ENCODE measurements at regions not wholly inside any gene's neighbourhood (a gene's known extent, or its start where the extent isn't known, plus 50 kb on each side); places are given as distances from the start of the nearest gene placed in this dataset.

DNA sequence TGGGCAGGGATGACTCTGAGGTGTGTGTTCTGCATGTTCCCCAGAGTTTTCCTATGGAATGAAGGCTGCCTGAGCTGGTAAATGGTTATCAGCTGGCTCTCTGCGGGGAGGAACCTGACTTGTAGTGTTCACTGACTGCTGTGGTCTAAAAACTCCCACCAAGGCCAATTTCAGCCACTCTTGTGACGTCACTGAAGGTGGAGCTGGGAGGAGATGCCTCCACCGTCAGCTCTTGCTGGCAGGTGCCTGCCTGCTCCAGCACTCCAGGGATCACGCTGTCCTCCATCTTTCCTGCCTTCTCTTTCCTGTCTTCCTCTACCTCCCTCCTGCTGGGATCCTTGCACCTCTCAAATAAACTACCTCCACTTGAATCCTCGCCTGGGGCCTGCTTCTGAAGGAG is 209.5 kb upstream of the HS6ST1 start:
- Histone ChIP-seq H3K27me3 (ENCODE audit: control insufficient read depth, extremely low read depth, insufficient read depth, low read length) (peaks cover 9% of the 10 kb centered on the region), H3K4me2 (ENCODE audit: control insufficient read depth, extremely low read depth, insufficient read depth, low read depth, low read length) (no peak overlapping the region), H3K9ac (ENCODE audit: control insufficient read depth, extremely low read depth, insufficient read depth, low read length) (no peak overlapping the region), H3K9me3 (ENCODE audit: control insufficient read depth, low read depth, low read length) (no peaks in the 10 kb centered on the region), H3K4me1 (ENCODE audit: control insufficient read depth, extremely low read depth, insufficient read depth, low read length) (no peaks in the 10 kb centered on the region), H3K9me1 (ENCODE audit: control insufficient read depth, extremely low read depth, insufficient read depth, low read length) (no peaks in the 10 kb centered on the region), H3K79me2 (ENCODE audit: control insufficient read depth, insufficient read depth, low read length) (no peaks in the 10 kb centered on the region), H3K27ac (ENCODE audit: control insufficient read depth, insufficient read depth, low read length) (no peak overlapping the region), H2AFZ (ENCODE audit: control insufficient read depth, low read length) (no peak overlapping the region), H3K36me3 (ENCODE audit: control insufficient read depth in 2 of 2, extremely low read depth in 1 of 2, insufficient read depth in 2 of 2, low read length in 2 of 2) (no peaks in the 10 kb centered on the region), H3K4me3 (ENCODE audit: control insufficient read depth in 2 of 3, extremely low read depth in 1 of 3, insufficient read depth in 2 of 3, low read depth in 1 of 3, low read length in 3 of 3) (no peak overlapping the region), H4K20me1 (ENCODE audit: control insufficient read depth, extremely low read depth, insufficient read depth, low read length) (no peaks in the 10 kb centered on the region)
- DNase-seq (ENCODE audit: low read depth, low spot score) = no peak
- FAIRE-seq = no peak
- TF ChIP-seq CTCF (optimal IDR thresholded peaks at IDR 0.05 in 1 of 3, IDR thresholded peaks at IDR 0.05 in 1 of 3, conservative IDR thresholded peaks at IDR 0.05 in 1 of 3; ENCODE audit: extremely low read depth in 1 of 3, insufficient read depth in 2 of 3, low read length in 3 of 3) = no peak
- TF ChIP-seq EZH2 (IDR thresholded peaks at IDR 0.05; ENCODE audit: low read length) = no peak
- dilution Hi-C loops (cut with MboI; ENCODE audit: extremely low pct_ligation_motif_present, low sequenced_read_pairs) = no loop called here

- no peak overlapping the region for H3K9ac ChIP-seq (ENCODE audit: control insufficient read depth, extremely low read depth, insufficient read depth, low read length)
- H4K20me1 ChIP-seq (ENCODE audit: control insufficient read depth, extremely low read depth, insufficient read depth, low read length) = no peaks in the 10 kb centered on the region
Measured at GRCh38 chr2:128530025-128530573, 211.4 kb upstream of the HS6ST1 start.

More at GRCh38 chr2:128530025-128530573, 211.4 kb upstream of the HS6ST1 start:
- no peaks in the 10 kb centered on the region for H3K9me3 ChIP-seq (ENCODE audit: control insufficient read depth, low read depth, low read length)
- H3K9me1 ChIP-seq (ENCODE audit: control insufficient read depth, extremely low read depth, insufficient read depth, low read length) = no peaks in the 10 kb centered on the region
- TF ChIP-seq CTCF (optimal IDR thresholded peaks at IDR 0.05 in 1 of 3, IDR thresholded peaks at IDR 0.05 in 1 of 3, conservative IDR thresholded peaks at IDR 0.05 in 1 of 3; ENCODE audit: extremely low read depth in 1 of 3, insufficient read depth in 2 of 3, low read length in 3 of 3) = no peak
- no peak for TF ChIP-seq EZH2 (IDR thresholded peaks at IDR 0.05; ENCODE audit: low read length)
- dilution Hi-C loops (cut with MboI; ENCODE audit: extremely low pct_ligation_motif_present, low sequenced_read_pairs) = no loop called here
- H3K79me2 ChIP-seq (ENCODE audit: control insufficient read depth, insufficient read depth, low read length) = no peaks in the 10 kb centered on the region
- FAIRE-seq = no peak
- H3K4me2 ChIP-seq (ENCODE audit: control insufficient read depth, extremely low read depth, insufficient read depth, low read depth, low read length) = no peak overlapping the region
- H3K4me3 ChIP-seq (ENCODE audit: control insufficient read depth in 2 of 3, extremely low read depth in 1 of 3, insufficient read depth in 2 of 3, low read depth in 1 of 3, low read length in 3 of 3) = no peak overlapping the region
- H2AFZ ChIP-seq (ENCODE audit: control insufficient read depth, low read length) = no peak overlapping the region
- no peaks in the 10 kb centered on the region for H3K36me3 ChIP-seq (ENCODE audit: control insufficient read depth in 2 of 2, extremely low read depth in 1 of 2, insufficient read depth in 2 of 2, low read length in 2 of 2)
- no peak for DNase-seq (ENCODE audit: low read depth, low spot score)
- H3K4me1 ChIP-seq (ENCODE audit: control insufficient read depth, extremely low read depth, insufficient read depth, low read length) = no peaks in the 10 kb centered on the region
- no peak overlapping the region for H3K27ac ChIP-seq (ENCODE audit: control insufficient read depth, insufficient read depth, low read length)
- H3K27me3 ChIP-seq (ENCODE audit: control insufficient read depth, extremely low read depth, insufficient read depth, low read length) = peaks cover 3% of the 10 kb centered on the region
